Dedifferentiated amniotic fluid mesenchymal stem cell (primary cell): ENCODE measurements at regions not wholly inside any gene's neighbourhood (a gene's known extent, or its start where the extent isn't known, plus 50 kb on each side); places are given as distances from the start of the nearest gene placed in this dataset.

Source experiments
- DNase-seq: peaks from one replicate; pipeline ENCODE4 v3.0.0-alpha.2; 2016; ENCODE audit errors: extremely low spot score

- DNase-seq = no peak
These were observed 51.6 kb upstream of the FHIP2A start for GRCh38 chr10:114770009-114770408.

GRCh38 chr10:114771157-114771556 is 50.4 kb upstream of the FHIP2A start:
- DNase-seq = no peak

DNA sequence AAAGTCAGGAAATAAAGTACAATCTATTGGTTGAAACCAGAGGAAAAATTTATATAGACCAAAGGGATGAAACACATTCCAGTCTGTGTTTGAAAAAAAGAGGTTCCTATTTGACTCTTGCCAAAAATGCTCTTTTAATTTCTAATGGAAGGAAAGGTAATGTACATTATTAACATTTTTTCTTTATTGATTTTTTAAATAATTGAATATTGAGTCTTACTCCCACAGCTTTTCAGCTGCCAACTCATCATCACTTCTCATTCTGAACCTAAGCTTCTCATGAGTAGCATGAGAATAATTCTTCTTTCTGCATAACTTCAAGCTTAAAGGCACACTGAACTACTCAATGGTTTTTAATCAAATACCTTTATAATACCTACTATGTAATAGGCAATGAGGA is 49.8 kb upstream of the FHIP2A start:
- no peak for DNase-seq
